Mucosa of stomach (tissue), 1 donor: ENCODE measurements at regions not wholly inside any gene's neighbourhood (a gene's known extent, or its start where the extent isn't known, plus 50 kb on each side); places are given as distances from the start of the nearest gene placed in this dataset.

Source experiments
- H3K27me3 ChIP-seq: one replicate; pipeline ENCODE4 v1.7.0; 2013; ENCODE audit warnings: mild to moderate bottlenecking, low read length; ENCODE audit not compliant: control insufficient read depth, insufficient read depth
- H3K36me3 ChIP-seq: one replicate; pipeline ENCODE4 v1.7.0; 2013; ENCODE audit warnings: low read length; ENCODE audit not compliant: control insufficient read depth, insufficient read depth
- H3K4me1 ChIP-seq: one replicate; pipeline ENCODE4 v1.7.0; 2013; ENCODE audit warnings: mild to moderate bottlenecking, low read length; ENCODE audit not compliant: control insufficient read depth, insufficient read depth
- H3K4me3 ChIP-seq: one replicate; pipeline ENCODE4 v1.7.0; 2013; ENCODE audit warnings: low read length
- H3K9ac ChIP-seq: one replicate; pipeline ENCODE4 v1.7.0; 2013; ENCODE audit warnings: mild to moderate bottlenecking, low read length, moderate library complexity
- H3K9me3 ChIP-seq: one replicate; pipeline ENCODE4 v1.7.0; 2013; ENCODE audit warnings: mild to moderate bottlenecking, low read length, moderate library complexity; ENCODE audit not compliant: control insufficient read depth
- donor health status: Pancreatic carcinoma.

GRCh38 chr21:15592271-15592860 lies 137.4 kb upstream of the USP25 start:
- Histone ChIP-seq H3K36me3 (no peaks in the 10 kb centered on the region), H3K9me3 (no peaks in the 10 kb centered on the region), H3K4me1 (no peaks in the 10 kb centered on the region), H3K9ac (no peak overlapping the region), H3K27me3 (no peaks in the 10 kb centered on the region), H3K4me3 (no peak overlapping the region)

GRCh38 chr21:15592957-15593356 lies 136.8 kb upstream of the USP25 start:
- Histone ChIP-seq H3K36me3 (no peaks in the 10 kb centered on the region), H3K9me3 (no peaks in the 10 kb centered on the region), H3K9ac (no peak overlapping the region), H3K27me3 (no peaks in the 10 kb centered on the region), H3K4me3 (no peak overlapping the region), H3K4me1 (no peaks in the 10 kb centered on the region)

- no peaks in the 10 kb centered on the region for H3K36me3 ChIP-seq
- H3K4me1 ChIP-seq, result no peaks in the 10 kb centered on the region
- H3K4me3 ChIP-seq, result no peak overlapping the region
- no peak overlapping the region for H3K9ac ChIP-seq
- no peaks in the 10 kb centered on the region for H3K9me3 ChIP-seq
- no peaks in the 10 kb centered on the region for H3K27me3 ChIP-seq
These were observed 128.4 kb upstream of the USP25 start for GRCh38 chr21:15601390-15601789.

- Histone ChIP-seq H3K27me3 (no peaks in the 10 kb centered on the region), H3K36me3 (no peaks in the 10 kb centered on the region), H3K4me1 (no peaks in the 10 kb centered on the region), H3K9me3 (no peaks in the 10 kb centered on the region), H3K4me3 (no peak overlapping the region), H3K9ac (no peak overlapping the region)
These were observed 125.4 kb upstream of the USP25 start for GRCh38 chr21:15604413-15604812.

- Histone ChIP-seq H3K36me3 (no peaks in the 10 kb centered on the region), H3K4me3 (no peak overlapping the region), H3K4me1 (no peaks in the 10 kb centered on the region), H3K9me3 (no peaks in the 10 kb centered on the region), H3K9ac (no peak overlapping the region), H3K27me3 (no peaks in the 10 kb centered on the region)
These were observed 115.0 kb upstream of the USP25 start for GRCh38 chr21:15614766-15615165.

- H3K9ac ChIP-seq, result no peak overlapping the region
- H3K36me3 ChIP-seq, result no peaks in the 10 kb centered on the region
- H3K4me3 ChIP-seq, result no peak overlapping the region
- no peaks in the 10 kb centered on the region for H3K4me1 ChIP-seq
- H3K9me3 ChIP-seq, result no peaks in the 10 kb centered on the region
- no peaks in the 10 kb centered on the region for H3K27me3 ChIP-seq
These were observed 112.8 kb upstream of the USP25 start for GRCh38 chr21:15616864-15617574.

- Histone ChIP-seq H3K9ac (no peak overlapping the region), H3K4me3 (no peak overlapping the region), H3K9me3 (no peaks in the 10 kb centered on the region), H3K27me3 (no peaks in the 10 kb centered on the region), H3K4me1 (no peaks in the 10 kb centered on the region), H3K36me3 (no peaks in the 10 kb centered on the region)
These were observed 111.8 kb upstream of the USP25 start for GRCh38 chr21:15617964-15618363.

GRCh38 chr21:15620892-15621291 lies 108.9 kb upstream of the USP25 start:
- Histone ChIP-seq H3K9me3 (no peaks in the 10 kb centered on the region), H3K4me1 (no peaks in the 10 kb centered on the region), H3K36me3 (no peaks in the 10 kb centered on the region), H3K27me3 (no peaks in the 10 kb centered on the region), H3K4me3 (no peak overlapping the region), H3K9ac (no peak overlapping the region)

GRCh38 chr21:15624646-15625045 lies 105.1 kb upstream of the USP25 start:
- Histone ChIP-seq H3K36me3 (no peaks in the 10 kb centered on the region), H3K4me1 (peaks cover 6% of the 10 kb centered on the region), H3K27me3 (no peaks in the 10 kb centered on the region), H3K9ac (no peak overlapping the region), H3K4me3 (no peak overlapping the region), H3K9me3 (no peaks in the 10 kb centered on the region)

GRCh38 chr21:15625363-15625762 lies 104.4 kb upstream of the USP25 start:
- Histone ChIP-seq H3K27me3 (no peaks in the 10 kb centered on the region), H3K4me3 (no peak overlapping the region), H3K9me3 (no peaks in the 10 kb centered on the region), H3K4me1 (peaks cover 6% of the 10 kb centered on the region), H3K36me3 (no peaks in the 10 kb centered on the region), H3K9ac (no peak overlapping the region)

- H3K36me3 ChIP-seq, result no peaks in the 10 kb centered on the region
- no peaks in the 10 kb centered on the region for H3K9me3 ChIP-seq
- H3K4me3 ChIP-seq, result no peak overlapping the region
- H3K9ac ChIP-seq, result no peak overlapping the region
- peaks cover 6% of the 10 kb centered on the region for H3K4me1 ChIP-seq
- H3K27me3 ChIP-seq, result no peaks in the 10 kb centered on the region
These were observed 103.8 kb upstream of the USP25 start for GRCh38 chr21:15626031-15626430.

GRCh38 chr21:15627011-15627410 lies 102.8 kb upstream of the USP25 start:
- Histone ChIP-seq H3K27me3 (no peaks in the 10 kb centered on the region), H3K9ac (no peak overlapping the region), H3K36me3 (no peaks in the 10 kb centered on the region), H3K9me3 (no peaks in the 10 kb centered on the region), H3K4me1 (peaks cover 6% of the 10 kb centered on the region), H3K4me3 (no peak overlapping the region)
